ENCODE measurements at regions not wholly inside any gene's neighbourhood (a gene's known extent, or its start where the extent isn't known, plus 50 kb on each side); places are given as distances from the start of the nearest gene placed in this dataset.

DNA sequence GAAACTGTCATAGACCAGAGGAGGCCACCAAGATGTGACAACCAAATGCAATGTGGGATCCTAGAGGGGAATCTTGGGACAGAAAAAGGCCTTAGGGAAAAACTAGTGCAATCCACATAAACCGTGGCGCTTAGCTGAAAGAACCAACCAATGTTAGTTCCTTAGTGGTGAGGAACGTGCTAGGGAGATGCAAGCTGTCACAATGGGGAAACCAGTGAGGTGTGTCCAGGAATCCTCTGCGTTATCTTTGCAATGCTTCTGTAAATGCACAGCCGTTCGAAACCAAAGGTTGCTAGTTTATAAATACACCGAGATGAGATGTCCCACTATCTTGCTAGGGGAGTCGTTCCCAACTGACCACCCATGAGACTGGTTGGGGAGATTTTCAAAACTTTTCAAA, 157.0 kb upstream of the ID2 start:
- Histone ChIP-seq H3K27ac (ENCODE audit: low read length) (no peak overlapping the region), H3K9me3 (ENCODE audit: control insufficient read depth, insufficient read depth, low read length) (no peaks in the 10 kb centered on the region), H3K36me3 (ENCODE audit: control insufficient read depth, insufficient read depth, low read length) (no peaks in the 10 kb centered on the region), H3K4me3 (ENCODE audit: low read length) (no peak overlapping the region), H3K4me1 (ENCODE audit: control insufficient read depth, insufficient read depth, low read length) (peaks cover 4% of the 10 kb centered on the region), H3K27me3 (ENCODE audit: control insufficient read depth, insufficient read depth, low read length) (no peaks in the 10 kb centered on the region; the same call in 1 of the 2 replicates)
- no CpG with 5 or more reads among the region's 8 CpGs for WGBS (ENCODE audit: insufficient coverage, insufficient read length)
- no peak for DNase-seq (ENCODE audit: low read depth, low spot score)

DNA sequence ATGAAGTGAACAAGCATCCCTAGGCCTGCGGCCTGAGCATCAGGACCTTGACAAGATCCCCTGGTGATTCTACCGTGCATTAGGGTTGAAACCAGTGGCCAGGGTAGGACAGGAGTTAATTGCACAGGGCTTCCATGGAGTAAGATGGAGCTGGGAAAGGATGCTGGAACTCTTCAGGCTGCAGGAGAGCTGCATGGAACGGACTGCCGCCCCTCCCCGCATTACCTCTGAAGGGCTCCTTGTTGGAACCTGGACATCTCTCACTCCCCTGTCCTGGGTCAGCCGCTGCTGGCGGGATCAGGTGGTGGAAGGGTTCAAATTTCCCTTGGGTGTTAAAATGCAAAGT, 156.6 kb upstream of the ID2 start:
- no peaks in the 10 kb centered on the region for H3K36me3 ChIP-seq (ENCODE audit: control insufficient read depth, insufficient read depth, low read length)
- H3K27me3 ChIP-seq (ENCODE audit: control insufficient read depth, insufficient read depth, low read length) = no peaks in the 10 kb centered on the region; the same call in 1 of the 2 replicates
- H3K4me3 ChIP-seq (ENCODE audit: low read length) = no peak overlapping the region
- peaks cover 4% of the 10 kb centered on the region for H3K4me1 ChIP-seq (ENCODE audit: control insufficient read depth, insufficient read depth, low read length)
- H3K27ac ChIP-seq (ENCODE audit: low read length) = no peak overlapping the region
- no peaks in the 10 kb centered on the region for H3K9me3 ChIP-seq (ENCODE audit: control insufficient read depth, insufficient read depth, low read length)
- no peak for DNase-seq (ENCODE audit: low read depth, low spot score)
- WGBS (ENCODE audit: insufficient coverage, insufficient read length) = no CpG with 5 or more reads among the region's 7 CpGs

DNA sequence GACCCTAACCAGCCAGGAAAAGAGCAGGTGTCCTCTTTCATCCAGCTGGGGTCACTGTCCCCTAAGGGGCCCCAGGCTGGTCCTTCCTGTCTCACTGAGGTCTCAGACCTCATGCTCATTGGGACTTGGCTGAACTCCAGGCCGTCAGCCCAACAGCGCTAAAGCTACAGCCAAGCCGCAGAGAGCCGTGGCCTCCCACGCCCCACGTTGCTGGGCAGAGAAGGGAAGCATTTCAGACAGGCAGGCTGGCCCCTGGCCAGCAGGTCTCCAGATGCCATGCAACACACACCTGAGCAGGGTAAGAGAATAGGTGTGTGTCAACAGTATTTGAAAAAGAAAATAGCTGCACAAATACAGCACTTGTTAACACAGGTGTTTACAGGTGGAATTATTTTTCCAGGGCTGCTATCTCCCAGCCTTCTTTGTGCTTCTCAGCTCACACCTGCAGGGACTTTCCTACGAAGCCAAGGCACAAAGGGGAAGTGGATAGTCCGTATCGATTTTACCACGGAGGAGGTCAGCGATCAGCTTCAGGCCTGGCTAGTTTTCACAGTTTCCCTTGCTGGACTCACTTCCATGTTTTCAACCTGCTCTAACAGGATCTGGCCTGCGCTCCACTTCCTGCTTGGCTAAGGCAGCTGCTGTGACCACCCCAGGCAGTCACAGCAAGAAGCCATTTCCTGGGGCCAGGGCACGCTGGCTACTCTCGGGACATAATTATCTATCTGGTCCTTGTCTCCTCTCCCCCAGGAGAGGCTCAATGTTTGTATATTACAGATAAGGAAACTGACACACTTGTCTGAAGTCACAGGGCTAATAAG, 156.1 kb upstream of the ID2 start:
- no peaks in the 10 kb centered on the region for H3K36me3 ChIP-seq (ENCODE audit: control insufficient read depth, insufficient read depth, low read length)
- WGBS (ENCODE audit: insufficient coverage, insufficient read length) = no CpG with 5 or more reads among the region's 14 CpGs
- H3K27ac ChIP-seq (ENCODE audit: low read length) = no peak overlapping the region
- H3K27me3 ChIP-seq (ENCODE audit: control insufficient read depth, insufficient read depth, low read length) = no peaks in the 10 kb centered on the region; the same call in 1 of the 2 replicates
- H3K4me1 ChIP-seq (ENCODE audit: control insufficient read depth, insufficient read depth, low read length) = peaks cover 4% of the 10 kb centered on the region
- H3K4me3 ChIP-seq (ENCODE audit: low read length) = no peak overlapping the region
- no peaks in the 10 kb centered on the region for H3K9me3 ChIP-seq (ENCODE audit: control insufficient read depth, insufficient read depth, low read length)
- no peak for DNase-seq (ENCODE audit: low read depth, low spot score)

DNA sequence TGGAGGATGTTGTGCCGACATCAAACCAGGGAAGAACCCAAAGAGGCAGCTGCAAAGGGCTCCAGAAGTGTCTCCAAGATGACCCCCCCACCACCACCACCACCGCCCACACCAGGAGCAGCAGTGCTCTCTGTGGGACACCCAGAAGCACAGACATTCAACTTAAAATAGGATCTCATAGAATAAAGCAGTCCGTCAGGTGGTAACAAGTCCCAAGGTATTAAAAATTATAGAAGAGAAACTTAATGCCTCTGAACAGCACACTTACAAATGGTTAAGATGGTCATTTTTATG, 155.5 kb upstream of the ID2 start:
- Histone ChIP-seq H3K27ac (ENCODE audit: low read length) (no peak overlapping the region), H3K27me3 (ENCODE audit: control insufficient read depth, insufficient read depth, low read length) (no peaks in the 10 kb centered on the region; the same call in 1 of the 2 replicates), H3K36me3 (ENCODE audit: control insufficient read depth, insufficient read depth, low read length) (no peaks in the 10 kb centered on the region), H3K4me3 (ENCODE audit: low read length) (no peak overlapping the region), H3K9me3 (ENCODE audit: control insufficient read depth, insufficient read depth, low read length) (no peaks in the 10 kb centered on the region), H3K4me1 (ENCODE audit: control insufficient read depth, insufficient read depth, low read length) (peaks cover 4% of the 10 kb centered on the region)
- DNase-seq (ENCODE audit: low read depth, low spot score) = no peak
- no CpG with 5 or more reads among the region's 3 CpGs for WGBS (ENCODE audit: insufficient coverage, insufficient read length)

DNA sequence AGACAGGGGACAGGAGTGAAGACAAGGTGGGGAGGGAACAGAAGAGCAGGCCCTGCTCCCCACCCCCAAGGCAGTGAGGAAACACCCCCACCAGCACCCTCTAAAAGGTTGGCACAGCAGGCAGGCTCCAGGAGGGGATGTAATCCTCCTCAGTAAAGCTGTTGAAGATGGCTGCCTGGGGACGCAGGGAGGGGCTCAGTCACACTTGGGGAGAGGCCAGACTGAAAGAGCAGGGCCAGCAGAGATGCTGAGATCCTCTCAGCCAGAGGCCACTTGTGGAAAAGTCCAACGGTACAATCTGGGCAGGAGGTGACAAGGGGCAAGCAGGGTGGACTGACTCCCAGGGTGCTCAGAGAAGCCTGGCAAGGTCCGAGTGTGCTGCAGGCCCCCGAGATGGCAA, 154.8 kb upstream of the ID2 start:
- H3K27me3 ChIP-seq (ENCODE audit: control insufficient read depth, insufficient read depth, low read length) = no peaks in the 10 kb centered on the region; the same call in 1 of the 2 replicates
- H3K9me3 ChIP-seq (ENCODE audit: control insufficient read depth, insufficient read depth, low read length) = no peaks in the 10 kb centered on the region
- no CpG with 5 or more reads among the region's 4 CpGs for WGBS (ENCODE audit: insufficient coverage, insufficient read length)
- no peak for DNase-seq (ENCODE audit: low read depth, low spot score)
- H3K4me3 ChIP-seq (ENCODE audit: low read length) = no peak overlapping the region
- H3K4me1 ChIP-seq (ENCODE audit: control insufficient read depth, insufficient read depth, low read length) = peaks cover 4% of the 10 kb centered on the region
- no peak overlapping the region for H3K27ac ChIP-seq (ENCODE audit: low read length)
- no peaks in the 10 kb centered on the region for H3K36me3 ChIP-seq (ENCODE audit: control insufficient read depth, insufficient read depth, low read length)

DNA sequence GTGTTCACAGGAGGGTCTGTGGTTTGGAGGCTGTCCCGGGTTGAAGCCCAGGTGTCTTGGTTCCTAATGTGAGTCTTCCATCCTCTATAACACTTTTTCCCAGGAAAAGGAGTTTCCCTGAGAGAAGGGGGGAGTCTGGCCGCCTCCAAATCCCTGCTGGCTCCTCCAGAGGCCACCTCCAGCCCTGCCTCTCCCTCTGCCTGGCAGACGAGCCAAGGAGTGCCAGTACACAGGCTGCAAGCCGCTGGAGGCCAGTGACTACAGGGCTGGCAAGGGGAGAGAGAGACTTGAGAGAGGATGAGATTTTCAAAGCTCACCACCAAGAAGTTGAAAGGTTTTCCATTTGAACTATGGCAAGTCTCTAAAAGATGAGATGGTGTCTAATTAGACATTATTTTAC, 154.2 kb upstream of the ID2 start:
- DNase-seq (ENCODE audit: low read depth, low spot score) = no peak
- Histone ChIP-seq H3K4me3 (ENCODE audit: low read length) (no peak overlapping the region), H3K36me3 (ENCODE audit: control insufficient read depth, insufficient read depth, low read length) (no peaks in the 10 kb centered on the region), H3K27ac (ENCODE audit: low read length) (no peak overlapping the region), H3K9me3 (ENCODE audit: control insufficient read depth, insufficient read depth, low read length) (no peaks in the 10 kb centered on the region), H3K27me3 (ENCODE audit: control insufficient read depth, insufficient read depth, low read length) (no peaks in the 10 kb centered on the region; the same call in 1 of the 2 replicates), H3K4me1 (ENCODE audit: control insufficient read depth, insufficient read depth, low read length) (peaks cover 4% of the 10 kb centered on the region)
- WGBS (ENCODE audit: insufficient coverage, insufficient read length) = no CpG with 5 or more reads among the region's 4 CpGs

DNA sequence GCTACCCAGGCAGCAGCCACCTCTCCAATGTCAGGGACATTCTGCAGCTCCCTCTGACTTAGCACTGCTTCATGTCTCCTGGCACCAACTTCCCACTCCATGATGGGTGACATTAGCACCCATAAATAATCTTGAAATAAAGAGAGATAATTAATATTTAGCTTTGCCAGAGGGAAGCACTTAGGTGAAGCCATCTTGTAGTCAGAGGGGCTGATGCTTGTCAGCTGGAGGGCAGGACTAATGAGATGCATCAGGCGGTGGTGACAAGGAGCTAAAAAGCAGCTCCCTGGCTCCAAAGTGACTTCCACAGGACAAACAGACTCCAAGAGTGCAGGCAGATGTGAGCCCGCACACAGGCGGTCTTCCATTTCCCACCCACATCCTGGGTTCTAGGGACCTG, 153.0 kb upstream of the ID2 start:
- H3K27ac ChIP-seq (ENCODE audit: low read length) = no peak overlapping the region

DNA sequence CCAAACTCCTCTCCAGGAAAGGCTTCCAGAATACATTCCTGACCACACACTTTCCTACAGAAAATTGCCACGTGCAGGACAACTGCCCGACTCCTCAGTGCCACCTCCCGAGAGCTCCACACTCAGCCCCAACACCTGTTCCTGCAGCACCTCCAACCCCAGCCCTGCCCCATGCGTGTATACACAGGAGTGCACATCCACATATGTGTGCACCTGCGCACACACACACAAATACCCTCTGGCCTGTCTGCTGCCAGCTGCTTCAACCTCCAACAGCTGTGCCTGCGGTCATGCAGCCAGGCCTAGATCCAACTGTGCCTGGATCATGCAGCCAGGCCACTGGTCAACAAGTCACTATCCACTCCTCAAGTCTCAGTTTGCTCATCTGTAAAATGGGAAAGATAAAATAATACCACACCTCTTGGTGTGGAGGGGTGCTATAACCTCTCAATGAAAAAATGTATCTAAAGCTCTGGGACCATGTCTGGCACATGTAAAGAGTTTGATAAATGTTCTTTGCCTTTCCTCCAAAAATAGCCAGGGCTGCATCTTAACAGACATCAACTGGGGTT, 152.1 kb upstream of the ID2 start:
- no peak overlapping the region for H3K27ac ChIP-seq (ENCODE audit: low read length)
- peaks cover 4% of the 10 kb centered on the region for H3K4me1 ChIP-seq (ENCODE audit: control insufficient read depth, insufficient read depth, low read length)
- WGBS (ENCODE audit: insufficient coverage, insufficient read length) = no CpG with 5 or more reads among the region's 6 CpGs
- H3K27me3 ChIP-seq (ENCODE audit: control insufficient read depth, insufficient read depth, low read length) = no peaks in the 10 kb centered on the region; the same call in 1 of the 2 replicates
- H3K4me3 ChIP-seq (ENCODE audit: low read length) = no peak overlapping the region
- H3K36me3 ChIP-seq (ENCODE audit: control insufficient read depth, insufficient read depth, low read length) = no peaks in the 10 kb centered on the region
- H3K9me3 ChIP-seq (ENCODE audit: control insufficient read depth, insufficient read depth, low read length) = no peaks in the 10 kb centered on the region
- no peak for DNase-seq (ENCODE audit: low read depth, low spot score)

More for the DNA sequence above, 153.0 kb upstream of the ID2 start:
- DNase-seq (ENCODE audit: low read depth, low spot score) = no peak
- H3K36me3 ChIP-seq (ENCODE audit: control insufficient read depth, insufficient read depth, low read length) = no peaks in the 10 kb centered on the region
- peaks cover 4% of the 10 kb centered on the region for H3K4me1 ChIP-seq (ENCODE audit: control insufficient read depth, insufficient read depth, low read length)
- no peaks in the 10 kb centered on the region; the same call in 1 of the 2 replicates for H3K27me3 ChIP-seq (ENCODE audit: control insufficient read depth, insufficient read depth, low read length)
- no peak overlapping the region for H3K4me3 ChIP-seq (ENCODE audit: low read length)
- no peaks in the 10 kb centered on the region for H3K9me3 ChIP-seq (ENCODE audit: control insufficient read depth, insufficient read depth, low read length)
- WGBS (ENCODE audit: insufficient coverage, insufficient read length) = no CpG with 5 or more reads among the region's 3 CpGs

DNA sequence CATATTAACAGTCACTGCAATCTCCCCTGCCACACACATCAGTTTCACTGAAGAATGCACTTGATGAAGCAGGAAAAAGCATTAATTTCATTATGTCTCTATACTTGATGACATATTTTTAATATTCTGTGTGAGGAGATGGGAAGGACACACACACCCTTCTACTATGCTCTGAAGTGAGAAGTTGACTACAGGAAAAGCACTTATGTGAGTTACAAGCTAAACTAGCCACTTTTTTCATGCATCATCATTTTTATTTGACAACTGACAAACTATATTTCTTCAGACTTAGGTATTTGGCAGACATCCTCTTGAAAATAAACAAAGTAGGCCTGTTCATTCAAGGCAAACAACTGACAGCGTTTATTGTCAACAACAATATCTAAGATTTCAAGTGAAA, 150.4 kb upstream of the ID2 start:
- H3K27ac ChIP-seq (ENCODE audit: low read length) = no peak overlapping the region
- no peaks in the 10 kb centered on the region; the same call in 1 of the 2 replicates for H3K27me3 ChIP-seq (ENCODE audit: control insufficient read depth, insufficient read depth, low read length)
- H3K4me3 ChIP-seq (ENCODE audit: low read length) = no peak overlapping the region
- no CpG with 5 or more reads among the region's 1 CpG for WGBS (ENCODE audit: insufficient coverage, insufficient read length)
- no peak for DNase-seq (ENCODE audit: low read depth, low spot score)
- no peaks in the 10 kb centered on the region; the same call in 1 of the 2 replicates for H3K4me1 ChIP-seq (ENCODE audit: control insufficient read depth, insufficient read depth, low read length)
- H3K9me3 ChIP-seq (ENCODE audit: control insufficient read depth, insufficient read depth, low read length) = no peaks in the 10 kb centered on the region
- H3K36me3 ChIP-seq (ENCODE audit: control insufficient read depth, insufficient read depth, low read length) = no peaks in the 10 kb centered on the region

DNA sequence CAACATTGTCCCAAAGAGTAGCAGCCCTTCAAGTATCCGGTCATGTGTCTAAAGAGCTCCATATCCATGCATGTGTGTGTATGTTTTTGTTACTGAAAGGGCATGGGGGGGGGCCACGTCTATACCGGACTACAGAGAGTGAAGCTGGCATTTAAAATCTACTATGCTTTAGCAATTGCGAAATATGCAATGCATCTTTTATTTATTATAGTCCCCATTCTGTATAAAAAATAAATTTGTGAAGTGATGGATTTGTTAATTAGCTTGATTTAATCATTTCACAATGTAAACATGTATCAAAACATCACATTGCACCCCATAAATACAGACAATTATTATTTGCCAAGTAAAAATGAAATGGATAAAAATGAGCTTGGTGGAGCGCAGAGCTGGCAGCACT, 149.4 kb upstream of the ID2 start:
- no peak overlapping the region for H3K4me3 ChIP-seq (ENCODE audit: low read length)
- WGBS (ENCODE audit: insufficient coverage, insufficient read length) = no CpG with 5 or more reads among the region's 5 CpGs
- H3K27ac ChIP-seq (ENCODE audit: low read length) = no peak overlapping the region
- no peak for DNase-seq (ENCODE audit: low read depth, low spot score)
- no peaks in the 10 kb centered on the region for H3K4me1 ChIP-seq (ENCODE audit: control insufficient read depth, insufficient read depth, low read length)
- no peaks in the 10 kb centered on the region; the same call in 1 of the 2 replicates for H3K27me3 ChIP-seq (ENCODE audit: control insufficient read depth, insufficient read depth, low read length)
- no peaks in the 10 kb centered on the region for H3K36me3 ChIP-seq (ENCODE audit: control insufficient read depth, insufficient read depth, low read length)
- H3K9me3 ChIP-seq (ENCODE audit: control insufficient read depth, insufficient read depth, low read length) = no peaks in the 10 kb centered on the region

DNA sequence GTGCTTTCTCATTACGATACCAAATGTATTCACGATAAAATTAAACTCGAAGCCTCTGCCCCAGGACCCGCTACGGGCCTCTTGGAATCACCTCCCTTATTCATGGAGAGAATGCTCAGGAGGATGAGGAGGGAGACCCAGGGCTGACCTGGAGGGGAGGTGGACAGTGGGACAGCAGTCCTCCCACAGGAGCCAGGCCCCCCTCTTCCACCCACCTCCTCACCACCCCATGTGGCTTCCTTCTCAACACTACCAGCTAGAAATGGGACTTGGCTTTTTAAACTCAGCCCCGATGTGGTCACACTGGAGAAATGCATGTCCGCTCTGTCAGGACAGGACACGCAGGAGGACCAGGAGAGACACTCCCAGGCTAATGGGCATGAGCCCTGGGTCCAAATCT, 147.9 kb upstream of the ID2 start:
- Histone ChIP-seq H3K4me3 (ENCODE audit: low read length) (no peak overlapping the region), H3K4me1 (ENCODE audit: control insufficient read depth, insufficient read depth, low read length) (no peaks in the 10 kb centered on the region), H3K27me3 (ENCODE audit: control insufficient read depth, insufficient read depth, low read length) (no peaks in the 10 kb centered on the region), H3K27ac (ENCODE audit: low read length) (no peak overlapping the region), H3K36me3 (ENCODE audit: control insufficient read depth, insufficient read depth, low read length) (no peaks in the 10 kb centered on the region), H3K9me3 (ENCODE audit: control insufficient read depth, insufficient read depth, low read length) (no peaks in the 10 kb centered on the region)
- no CpG with 5 or more reads among the region's 8 CpGs for WGBS (ENCODE audit: insufficient coverage, insufficient read length)
- DNase-seq (ENCODE audit: low read depth, low spot score) = no peak

Measured in iPS DF 6.9 (cell line).